GM06990 (cell line): ENCODE measurements at regions not wholly inside any gene's neighbourhood (a gene's known extent, or its start where the extent isn't known, plus 50 kb on each side); places are given as distances from the start of the nearest gene placed in this dataset.

Experiments
- DNase-seq: peaks from one replicate; pipeline ENCODE4 v3.0.0-alpha.2; 2011; ENCODE audit not compliant: insufficient read length; ENCODE audit errors: extremely low read depth
- H3K27me3 ChIP-seq: replicated peaks from 2 replicates; pipeline ENCODE4 v1.6.0; 2011; ENCODE audit warnings: low read length; ENCODE audit not compliant: control insufficient read depth, insufficient read depth
- H3K36me3 ChIP-seq: 2 replicates; pipeline ENCODE4 v1.5.1; 2011; ENCODE audit warnings: low read length; ENCODE audit not compliant: control insufficient read depth, insufficient read depth
- H3K4me3 ChIP-seq: replicated peaks from 2 replicates; pipeline ENCODE4 v1.5.1; 2011; ENCODE audit warnings: low read depth, mild to moderate bottlenecking, control low read depth, low read length
- TF ChIP-seq, protein P1 (sequence below): IDR thresholded peaks from 2 replicates; pipeline ENCODE4 v1.5.1; 2011; ENCODE audit warnings: low read length, control low read depth, mild to moderate bottlenecking, inconsistent platforms; ENCODE audit not compliant: insufficient read depth, poor library complexity, severe bottlenecking

- no peaks in the 10 kb centered on the region for H3K27me3 ChIP-seq
- TF ChIP-seq, protein P1, sequence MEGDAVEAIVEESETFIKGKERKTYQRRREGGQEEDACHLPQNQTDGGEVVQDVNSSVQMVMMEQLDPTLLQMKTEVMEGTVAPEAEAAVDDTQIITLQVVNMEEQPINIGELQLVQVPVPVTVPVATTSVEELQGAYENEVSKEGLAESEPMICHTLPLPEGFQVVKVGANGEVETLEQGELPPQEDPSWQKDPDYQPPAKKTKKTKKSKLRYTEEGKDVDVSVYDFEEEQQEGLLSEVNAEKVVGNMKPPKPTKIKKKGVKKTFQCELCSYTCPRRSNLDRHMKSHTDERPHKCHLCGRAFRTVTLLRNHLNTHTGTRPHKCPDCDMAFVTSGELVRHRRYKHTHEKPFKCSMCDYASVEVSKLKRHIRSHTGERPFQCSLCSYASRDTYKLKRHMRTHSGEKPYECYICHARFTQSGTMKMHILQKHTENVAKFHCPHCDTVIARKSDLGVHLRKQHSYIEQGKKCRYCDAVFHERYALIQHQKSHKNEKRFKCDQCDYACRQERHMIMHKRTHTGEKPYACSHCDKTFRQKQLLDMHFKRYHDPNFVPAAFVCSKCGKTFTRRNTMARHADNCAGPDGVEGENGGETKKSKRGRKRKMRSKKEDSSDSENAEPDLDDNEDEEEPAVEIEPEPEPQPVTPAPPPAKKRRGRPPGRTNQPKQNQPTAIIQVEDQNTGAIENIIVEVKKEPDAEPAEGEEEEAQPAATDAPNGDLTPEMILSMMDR: no peak
- no peak for DNase-seq
- no peaks in the 10 kb centered on the region for H3K36me3 ChIP-seq
- H3K4me3 ChIP-seq: no peak overlapping the region
These were observed 59.3 kb upstream of the CDH11 start for GRCh38 chr16:65181071-65181561.

DNA sequence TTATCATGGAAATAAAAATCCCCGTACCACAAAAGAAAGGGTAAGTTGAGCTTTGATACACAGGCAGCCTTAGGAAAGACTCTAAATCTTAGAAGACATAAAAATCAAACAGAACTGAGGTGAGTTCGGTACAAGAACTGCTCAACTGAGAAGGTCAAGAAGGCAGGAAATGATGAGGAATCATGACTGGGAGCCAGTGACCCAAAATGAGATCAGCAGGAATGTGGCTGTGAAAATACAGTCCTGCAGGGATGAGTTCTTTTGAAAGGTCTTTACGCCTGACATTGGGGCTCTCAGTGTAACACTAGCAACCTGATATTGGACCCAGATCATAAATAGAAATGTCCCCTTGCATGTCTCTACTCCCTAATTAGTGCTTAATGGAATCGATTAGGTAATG lies 56.3 kb upstream of the CDH11 start:
- Histone ChIP-seq H3K36me3 (no peaks in the 10 kb centered on the region), H3K27me3 (no peaks in the 10 kb centered on the region), H3K4me3 (no peak overlapping the region)
- no peak for DNase-seq
- TF ChIP-seq, protein P1: no peak

- no peaks in the 10 kb centered on the region for H3K36me3 ChIP-seq
- H3K4me3 ChIP-seq: no peak overlapping the region
- H3K27me3 ChIP-seq: no peaks in the 10 kb centered on the region
- TF ChIP-seq, protein P1: no peak
- no peak for DNase-seq
These were observed 54.7 kb upstream of the CDH11 start for GRCh38 chr16:65176603-65177002.

- Histone ChIP-seq H3K27me3 (no peaks in the 10 kb centered on the region), H3K36me3 (no peaks in the 10 kb centered on the region), H3K4me3 (no peak overlapping the region)
- DNase-seq: no peak
- TF ChIP-seq, protein P1: no peak
These were observed 50.5 kb upstream of the CDH11 start for GRCh38 chr16:65172356-65172755.
